WTC11 (cell line): ENCODE measurements at regions not wholly inside any gene's neighbourhood (a gene's known extent, or its start where the extent isn't known, plus 50 kb on each side); places are given as distances from the start of the nearest gene placed in this dataset.

Experiments used
- ATAC-seq: fragments of 200-7000 bp; cut with Tn5 transposase; 2 replicates; pipeline ENCODE4 v1.10.0; 2021; ENCODE audit warnings: mild to moderate bottlenecking, moderate library complexity
- CTCF ChIA-PET: fragments of 300-600 bp; sonication (Branson Sonifier 250); formaldehyde crosslinking; loops from one replicate; lab custom pipeline; 2021; ENCODE audit warnings: antibody characterized with exemption; lab: Charles Lee
- POLR2A ChIA-PET: fragments of 350-600 bp; sonication (Branson Sonifier 250); formaldehyde crosslinking; loops from one replicate; lab custom pipeline; 2021; ENCODE audit warnings: antibody characterized with exemption; lab: Charles Lee
- DNase-seq: peaks from one replicate; pipeline ENCODE4 v3.0.0; 2021; ENCODE audit warnings: low spot score
- H3K27ac Mint-ChIP-seq: 2 replicates; pipeline ENCODE4 v1.8.0; 2021; ENCODE audit warnings: mixed read lengths
- H3K27me3 Mint-ChIP-seq: 2 replicates; pipeline ENCODE4 v1.8.0; 2021; ENCODE audit warnings: low read depth, mild to moderate bottlenecking, moderate library complexity, mixed read lengths
- H3K36me3 Mint-ChIP-seq: 2 replicates; pipeline ENCODE4 v1.8.0; 2021; ENCODE audit warnings: mixed read lengths
- H3K4me1 Mint-ChIP-seq: 2 replicates; pipeline ENCODE4 v1.8.0; 2022; ENCODE audit warnings: mixed read lengths
- H3K4me3 Mint-ChIP-seq: 2 replicates; pipeline ENCODE4 v1.8.0; 2021; ENCODE audit warnings: mild to moderate bottlenecking, moderate library complexity, mixed read lengths
- H3K9me3 Mint-ChIP-seq: 2 replicates; pipeline ENCODE4 v1.8.0; 2021; ENCODE audit warnings: mixed read lengths
- AR ChIP-seq: fragments of 250-450 bp; sonication (Bioruptor Pico); IDR thresholded peaks from 2 replicates; pipeline ENCODE4 v1.9.0; 2021; ENCODE audit warnings: mild to moderate bottlenecking
- ATF1 ChIP-seq: sonication (generic); formaldehyde crosslinking; IDR thresholded peaks from 2 replicates; pipeline ENCODE4 v1.8.1; 2023; ENCODE audit warnings: mild to moderate bottlenecking, moderate library complexity, missing genetic modification reagents
- ATF2 ChIP-seq: sonication (generic); formaldehyde crosslinking; IDR thresholded peaks from 2 replicates; pipeline ENCODE4 v1.8.1; 2022; ENCODE audit warnings: low read depth, missing genetic modification reagents, borderline replicate concordance
- CBFB ChIP-seq: sonication (generic); formaldehyde crosslinking; IDR thresholded peaks from 2 replicates; pipeline ENCODE4 v1.8.1; 2022; ENCODE audit warnings: mild to moderate bottlenecking, low read depth, missing genetic modification reagents
- CDX4 ChIP-seq: fragments of 250-450 bp; sonication (Bioruptor Pico); IDR thresholded peaks from 2 replicates; pipeline ENCODE4 v1.9.0; 2021; ENCODE audit warnings: moderate library complexity, mild to moderate bottlenecking, inconsistent platforms, borderline replicate concordance
- CREM ChIP-seq: sonication (generic); formaldehyde crosslinking; IDR thresholded peaks from 2 replicates; pipeline ENCODE4 v1.8.1; 2022; ENCODE audit warnings: mild to moderate bottlenecking, missing genetic modification reagents, moderate library complexity
- EMX1 ChIP-seq: fragments of 250-450 bp; sonication (Bioruptor Pico); IDR thresholded peaks from 2 replicates; pipeline ENCODE4 v1.8.0; 2021; ENCODE audit warnings: mild to moderate bottlenecking
- ESRRA ChIP-seq: sonication (generic); formaldehyde crosslinking; IDR thresholded peaks from 2 replicates; pipeline ENCODE4 v1.8.1; 2022; ENCODE audit warnings: mild to moderate bottlenecking, missing genetic modification reagents, borderline replicate concordance
- FOXK1 ChIP-seq: sonication (generic); formaldehyde crosslinking; IDR thresholded peaks from 2 replicates; pipeline ENCODE4 v1.8.0; 2022; ENCODE audit warnings: mild to moderate bottlenecking, moderate library complexity, missing genetic modification reagents
- FOXP1 ChIP-seq: sonication (generic); formaldehyde crosslinking; IDR thresholded peaks from 2 replicates; pipeline ENCODE4 v1.8.0; 2022; ENCODE audit warnings: missing genetic modification reagents, mild to moderate bottlenecking, moderate library complexity, borderline replicate concordance
- GABPB1 ChIP-seq: sonication (generic); formaldehyde crosslinking; IDR thresholded peaks from 2 replicates; pipeline ENCODE4 v1.8.1; 2023; ENCODE audit warnings: mild to moderate bottlenecking, missing genetic modification reagents
- GRHL2 ChIP-seq: fragments of 250-450 bp; sonication (Bioruptor Pico); IDR thresholded peaks from 2 replicates; pipeline ENCODE4 v1.8.0; 2022; ENCODE audit warnings: mild to moderate bottlenecking, moderate library complexity; ENCODE audit not compliant: insufficient replicate concordance, severe bottlenecking
- HMGXB4 ChIP-seq: sonication (generic); formaldehyde crosslinking; IDR thresholded peaks from 2 replicates; pipeline ENCODE4 v1.8.1; 2023; ENCODE audit warnings: mild to moderate bottlenecking, moderate library complexity, missing genetic modification reagents
- SOX15 ChIP-seq: fragments of 250-450 bp; sonication (Bioruptor Pico); IDR thresholded peaks from 2 replicates; pipeline ENCODE4 v1.9.0; 2021; ENCODE audit warnings: mild to moderate bottlenecking
- USF2 ChIP-seq: sonication (generic); formaldehyde crosslinking; IDR thresholded peaks from 2 replicates; pipeline ENCODE4 v1.8.1; 2023; ENCODE audit warnings: mild to moderate bottlenecking, missing genetic modification reagents, moderate library complexity
- ZNF416 ChIP-seq: fragments of 250-450 bp; sonication (Bioruptor Pico); IDR thresholded peaks from 2 replicates; pipeline ENCODE4 v1.9.0; 2021; ENCODE audit warnings: mild to moderate bottlenecking, inconsistent platforms
- ZNF423 ChIP-seq: fragments of 250-450 bp; sonication (Bioruptor Pico); IDR thresholded peaks from 2 replicates; pipeline ENCODE4 v2.1.2; 2022; ENCODE audit warnings: mild to moderate bottlenecking, moderate library complexity
- ZNF425 ChIP-seq: fragments of 250-450 bp; sonication (Bioruptor Pico); conservative IDR thresholded peaks from 2 replicates; pipeline ENCODE4 v1.9.0; 2021; ENCODE audit warnings: mild to moderate bottlenecking
- ZNF532 ChIP-seq: fragments of 250-450 bp; sonication (Bioruptor Pico); IDR thresholded peaks from 2 replicates; pipeline ENCODE4 v1.9.0; 2021; ENCODE audit warnings: mild to moderate bottlenecking, borderline replicate concordance

- TF ChIP-seq FOXP1 (CRISPR knock-in tag) (no peak), GRHL2 (CRISPR knock-in tag) (no peak), SOX15 (no peak), ESRRA (CRISPR knock-in tag) (no peak), HMGXB4 (no peak), EMX1 (no peak), FOXK1 (CRISPR knock-in tag) (no peak), ZNF423 (CRISPR knock-in tag) (no peak), AR (CRISPR knock-in tag) (no peak), CBFB (CRISPR knock-in tag) (no peak), CREM (CRISPR knock-in tag) (no peak), CDX4 (CRISPR knock-in tag) (no peak), USF2 (no peak)
- TF ChIP-seq, all 79 proteins: peak for 0
Measured at GRCh38 chr12:92027243-92027642, 118.4 kb downstream of the BTG1 start (continued).

GRCh38 chr12:92025462-92026207, 120.0 kb downstream of the BTG1 start:
- ChIA-PET CTCF (no interaction called here), POLR2A (no interaction called here)
- DNase-seq, result no peak
- Mint-ChIP-seq H3K4me3 (no peak overlapping the region), H3K27ac (no peak overlapping the region), H3K4me1 (peaks cover 42% of the 10 kb centered on the region), H3K27me3 (no peaks in the 10 kb centered on the region; the same call in 1 of the 2 replicates), H3K9me3 (no peaks in the 10 kb centered on the region), H3K36me3 (no peaks in the 10 kb centered on the region)
- ATAC-seq, result no peak
- TF ChIP-seq ATF2 (no peak), ATF1 (CRISPR knock-in tag) (no peak), USF2 (no peak), ZNF532 (no peak), ZNF425 (no peak), GABPB1 (no peak), ZNF416 (CRISPR knock-in tag) (no peak), CBFB (CRISPR knock-in tag) (no peak), CREM (CRISPR knock-in tag) (no peak)
